ENCODE measurements at regions not wholly inside any gene's neighbourhood (a gene's known extent, or its start where the extent isn't known, plus 50 kb on each side); places are given as distances from the start of the nearest gene placed in this dataset.
A peak's percentile ranks its signal among the peaks of the same experiment; 100 is the strongest.

- TF ChIP-seq CTCF (IDR thresholded peaks at IDR 0.05; ENCODE audit: low read length) (peak; percentile 51), EZH2 (IDR thresholded peaks at IDR 0.05; ENCODE audit: borderline replicate concordance, low read length) (no peak)
Measured at GRCh38 chr7:49243521-49243920, 319.2 kb downstream of the CDC14C start.

All from OCI-LY1 (cell line).